ENCODE measurements at regions not wholly inside any gene's neighbourhood (a gene's known extent, or its start where the extent isn't known, plus 50 kb on each side); places are given as distances from the start of the nearest gene placed in this dataset.

DNA sequence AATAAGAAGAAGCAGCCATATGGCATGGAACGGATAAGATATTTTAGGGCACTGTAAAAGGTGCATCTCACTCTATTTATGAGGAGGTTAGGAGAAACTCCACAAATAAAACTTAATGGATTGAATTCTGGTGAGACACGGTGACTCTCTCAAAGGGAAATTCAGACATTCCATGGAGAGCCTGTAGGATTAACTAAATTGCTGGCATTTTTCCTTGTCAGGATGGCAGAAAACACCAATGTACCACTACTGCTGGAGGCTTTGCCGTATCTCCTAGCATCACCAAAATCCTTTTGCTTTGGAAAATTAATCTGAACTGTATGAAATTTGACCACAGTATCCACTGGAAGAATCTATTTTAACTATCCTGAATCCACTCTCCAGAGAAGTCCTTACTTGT lies 79.3 kb downstream of the RBM43 start:
- TF ChIP-seq, protein P1, sequence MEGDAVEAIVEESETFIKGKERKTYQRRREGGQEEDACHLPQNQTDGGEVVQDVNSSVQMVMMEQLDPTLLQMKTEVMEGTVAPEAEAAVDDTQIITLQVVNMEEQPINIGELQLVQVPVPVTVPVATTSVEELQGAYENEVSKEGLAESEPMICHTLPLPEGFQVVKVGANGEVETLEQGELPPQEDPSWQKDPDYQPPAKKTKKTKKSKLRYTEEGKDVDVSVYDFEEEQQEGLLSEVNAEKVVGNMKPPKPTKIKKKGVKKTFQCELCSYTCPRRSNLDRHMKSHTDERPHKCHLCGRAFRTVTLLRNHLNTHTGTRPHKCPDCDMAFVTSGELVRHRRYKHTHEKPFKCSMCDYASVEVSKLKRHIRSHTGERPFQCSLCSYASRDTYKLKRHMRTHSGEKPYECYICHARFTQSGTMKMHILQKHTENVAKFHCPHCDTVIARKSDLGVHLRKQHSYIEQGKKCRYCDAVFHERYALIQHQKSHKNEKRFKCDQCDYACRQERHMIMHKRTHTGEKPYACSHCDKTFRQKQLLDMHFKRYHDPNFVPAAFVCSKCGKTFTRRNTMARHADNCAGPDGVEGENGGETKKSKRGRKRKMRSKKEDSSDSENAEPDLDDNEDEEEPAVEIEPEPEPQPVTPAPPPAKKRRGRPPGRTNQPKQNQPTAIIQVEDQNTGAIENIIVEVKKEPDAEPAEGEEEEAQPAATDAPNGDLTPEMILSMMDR (conservative IDR thresholded peaks at IDR 0.05) = no peak
- TF ChIP-seq EZH2 (IDR thresholded peaks at IDR 0.05; ENCODE audit: low read depth) = no peak

Measured in PC-9 (cell line).